Endothelial cell (in vitro differentiated cells): ENCODE measurements at regions not wholly inside any gene's neighbourhood (a gene's known extent, or its start where the extent isn't known, plus 50 kb on each side); places are given as distances from the start of the nearest gene placed in this dataset.

Experiments
- DNase-seq: peaks from one replicate; pipeline ENCODE4 v3.0.0; 2021; ENCODE audit warnings: low spot score
- H3K27ac Mint-ChIP-seq: one replicate; pipeline ENCODE4 v1.8.0; 2021; ENCODE audit warnings: mixed read lengths, inconsistent platforms; ENCODE audit not compliant: unreplicated experiment
- H3K27me3 Mint-ChIP-seq: one replicate; pipeline ENCODE4 v1.8.0; 2021; ENCODE audit warnings: mild to moderate bottlenecking, moderate library complexity, mixed read lengths, inconsistent platforms; ENCODE audit not compliant: unreplicated experiment
- H3K36me3 Mint-ChIP-seq: one replicate; pipeline ENCODE4 v1.8.0; 2021; ENCODE audit warnings: mild to moderate bottlenecking, low read depth, mixed read lengths, inconsistent platforms; ENCODE audit not compliant: unreplicated experiment
- H3K4me1 Mint-ChIP-seq: one replicate; pipeline ENCODE4 v1.8.0; 2021; ENCODE audit warnings: mild to moderate bottlenecking, mixed read lengths, inconsistent platforms; ENCODE audit not compliant: unreplicated experiment
- H3K4me3 Mint-ChIP-seq: one replicate; pipeline ENCODE4 v1.8.0; 2021; ENCODE audit warnings: mild to moderate bottlenecking, mixed read lengths, inconsistent platforms; ENCODE audit not compliant: unreplicated experiment
- H3K9me3 Mint-ChIP-seq: one replicate; pipeline ENCODE4 v1.8.0; 2021; ENCODE audit warnings: mixed read lengths, inconsistent platforms; ENCODE audit not compliant: unreplicated experiment
- CTCF ChIP-seq: fragments of 200-600 bp; sonication (generic); IDR thresholded peaks from one replicate; pipeline ENCODE4 v1.5.0; 2021; ENCODE audit warnings: antibody characterized with exemption; ENCODE audit not compliant: unreplicated experiment

DNA sequence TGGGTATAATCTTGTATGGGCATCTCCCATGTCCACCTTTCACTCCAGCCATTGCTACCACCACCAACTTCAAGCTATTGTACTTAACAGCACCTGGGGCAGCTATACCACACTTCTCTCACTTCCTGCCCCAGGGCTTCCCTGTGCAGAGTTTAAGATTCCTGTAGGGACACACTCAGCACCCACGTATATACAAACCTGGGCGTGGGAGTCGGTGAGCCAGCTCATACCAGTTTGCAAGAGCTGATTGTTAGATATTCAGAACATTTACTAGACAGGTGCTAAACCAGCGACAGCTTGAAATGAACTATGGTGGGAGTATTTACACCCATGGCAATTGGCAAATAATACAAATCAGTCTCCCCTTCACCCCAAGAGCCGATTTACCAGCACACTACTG, 114.8 kb upstream of the CSF3R start:
- no peak for TF ChIP-seq CTCF
- H3K4me1 Mint-ChIP-seq = no peaks in the 10 kb centered on the region
- H3K36me3 Mint-ChIP-seq = no peaks in the 10 kb centered on the region
- no peak overlapping the region for H3K4me3 Mint-ChIP-seq
- DNase-seq = no peak
- no peak overlapping the region for H3K27ac Mint-ChIP-seq
- no peaks in the 10 kb centered on the region for H3K9me3 Mint-ChIP-seq
- peaks cover 3% of the 10 kb centered on the region for H3K27me3 Mint-ChIP-seq

DNA sequence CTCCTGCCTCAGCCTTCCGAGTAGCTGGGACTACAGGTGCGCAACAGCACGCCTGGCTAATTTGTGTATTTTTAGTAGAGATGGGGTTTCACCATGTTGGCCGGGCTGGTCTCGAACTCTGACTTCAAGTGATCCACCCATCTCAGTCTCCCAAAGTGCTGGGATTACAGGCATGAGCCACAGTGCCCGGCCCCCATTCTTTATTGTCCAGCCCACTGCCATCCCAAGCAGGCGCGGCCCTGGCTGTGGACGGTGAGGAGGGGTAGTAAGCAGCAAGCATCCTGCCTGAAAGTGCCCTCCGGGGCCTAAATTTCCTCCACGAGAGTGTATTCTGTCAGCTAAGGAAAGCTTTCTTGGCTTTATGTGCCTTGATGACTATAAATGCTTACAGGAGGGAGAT, 113.2 kb upstream of the CSF3R start:
- H3K36me3 Mint-ChIP-seq = no peaks in the 10 kb centered on the region
- no peak overlapping the region for H3K27ac Mint-ChIP-seq
- H3K9me3 Mint-ChIP-seq = no peaks in the 10 kb centered on the region
- peaks cover 4% of the 10 kb centered on the region for H3K4me1 Mint-ChIP-seq
- TF ChIP-seq CTCF = no peak
- no peaks in the 10 kb centered on the region for H3K27me3 Mint-ChIP-seq
- no peak overlapping the region for H3K4me3 Mint-ChIP-seq
- DNase-seq = no peak

DNA sequence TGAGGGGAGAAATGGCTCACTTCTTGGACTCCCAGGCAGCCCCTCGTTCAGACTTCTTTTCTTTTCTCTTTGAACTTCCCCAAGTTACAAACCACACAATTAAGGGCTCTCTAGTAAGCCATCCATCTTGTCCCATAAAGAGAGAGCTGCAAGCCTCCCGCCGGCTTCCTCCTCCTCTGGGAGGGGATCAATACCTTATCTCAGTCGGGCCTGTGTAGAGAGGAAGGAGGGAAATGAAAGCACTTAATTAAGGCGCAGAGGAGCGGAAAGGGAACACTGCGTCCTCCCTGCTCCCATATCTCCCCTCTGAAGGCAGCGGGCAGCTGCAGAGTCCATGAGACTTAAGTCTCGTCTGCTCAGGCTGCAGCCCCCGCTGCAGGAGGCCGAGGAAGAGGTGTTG, 112.6 kb upstream of the CSF3R start:
- Mint-ChIP-seq H3K27me3 (no peaks in the 10 kb centered on the region), H3K9me3 (no peaks in the 10 kb centered on the region), H3K4me3 (no peak overlapping the region), H3K4me1 (peaks cover 8% of the 10 kb centered on the region), H3K36me3 (no peaks in the 10 kb centered on the region), H3K27ac (no peak overlapping the region)
- no peak for TF ChIP-seq CTCF
- no peak for DNase-seq

- Mint-ChIP-seq H3K27me3 (no peaks in the 10 kb centered on the region), H3K36me3 (no peaks in the 10 kb centered on the region), H3K27ac (no peak overlapping the region), H3K4me1 (peaks cover 8% of the 10 kb centered on the region), H3K4me3 (no peak overlapping the region), H3K9me3 (no peaks in the 10 kb centered on the region)
- no peak for DNase-seq
- TF ChIP-seq CTCF = no peak
Observed at GRCh38 chr1:36594023-36594422, 111.3 kb upstream of the CSF3R start.

DNA sequence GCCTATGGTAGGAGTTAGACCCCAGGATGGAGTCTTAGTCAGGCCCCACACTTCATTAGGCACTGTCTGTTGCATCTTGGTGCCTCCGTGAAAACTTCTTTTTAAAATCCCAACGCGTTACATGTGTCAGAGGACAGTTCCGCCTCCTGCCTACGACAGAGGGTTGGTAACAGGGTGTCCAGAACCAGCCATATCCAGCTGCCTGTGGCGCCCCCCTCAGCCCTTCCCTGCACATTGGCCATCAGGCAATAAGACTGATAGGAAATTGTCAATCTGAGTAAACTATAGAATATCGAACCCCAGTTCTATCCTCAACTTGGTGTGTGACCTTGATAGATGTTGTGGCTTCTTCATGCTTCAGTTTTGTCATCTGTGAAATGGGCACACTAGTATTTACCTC, 108.6 kb upstream of the CSF3R start:
- peaks cover 8% of the 10 kb centered on the region for H3K4me1 Mint-ChIP-seq
- H3K4me3 Mint-ChIP-seq = no peak overlapping the region
- TF ChIP-seq CTCF = no peak
- no peaks in the 10 kb centered on the region for H3K9me3 Mint-ChIP-seq
- no peak overlapping the region for H3K27ac Mint-ChIP-seq
- peaks cover 2% of the 10 kb centered on the region for H3K27me3 Mint-ChIP-seq
- DNase-seq = no peak
- H3K36me3 Mint-ChIP-seq = no peaks in the 10 kb centered on the region
